ENCODE measurements at regions not wholly inside any gene's neighbourhood (a gene's known extent, or its start where the extent isn't known, plus 50 kb on each side); places are given as distances from the start of the nearest gene placed in this dataset.

GRCh38 chr18:29226213-29226612, 1049.3 kb upstream of the CDH2 start:
- H4K20me1 ChIP-seq (ENCODE audit: control insufficient read depth, insufficient read depth, insufficient read length) = no peaks in the 10 kb centered on the region
- peaks cover 11 to 13% of the 10 kb centered on the region in 2 experiments for H3K4me1 Mint-ChIP-seq
- no peak overlapping the region for H3K56ac ChIP-seq (ENCODE audit: insufficient read length, low read depth, low read length)
- H3K79me2 ChIP-seq (ENCODE audit: insufficient read depth, low read length) = no peaks in the 10 kb centered on the region
- H3T11ph ChIP-seq (ENCODE audit: low read length) = no peak overlapping the region
- H3K9me3 Mint-ChIP-seq = peaks cover 14 to 15% of the 10 kb centered on the region in 2 experiments; a peak in 4 of 5 replicates
- no peak overlapping the region for H3K27ac Mint-ChIP-seq
- H3K9me3 ChIP-seq (ENCODE audit: control insufficient read depth, low read depth, low read length) = no peaks in the 10 kb centered on the region
- TF ChIP-seq CTCF (conservative IDR thresholded peaks at IDR 0.05) = no peak
- no peak overlapping the region for H3K4me2 ChIP-seq (ENCODE audit: insufficient read depth, insufficient read length, low read length)
- no peaks in the 10 kb centered on the region for H3K4me1 ChIP-seq (ENCODE audit: insufficient read depth, low read length)
- no peak overlapping the region for H2BK12ac ChIP-seq (ENCODE audit: insufficient read length, low read depth, low read length)
- no peak overlapping the region for H4K91ac ChIP-seq (ENCODE audit: insufficient read length, low read depth, low read length)
- H3K14ac ChIP-seq (ENCODE audit: insufficient read depth, low read length) = no peak overlapping the region
- H2BK15ac ChIP-seq (ENCODE audit: low read depth, low read length) = no peak overlapping the region
- no peaks in the 10 kb centered on the region for H3K27me3 ChIP-seq (ENCODE audit: insufficient read depth, low read length)
- no peak overlapping the region for H4K8ac ChIP-seq (replicated peaks; ENCODE audit: insufficient read length, low read depth, low read length)
- H3K36me3 Mint-ChIP-seq (ENCODE audit: insufficient read depth in 1 of 3, low read depth in 3 of 3) = peaks cover 0 to 12% (median 6%) of the 10 kb centered on the region in 3 experiments; a peak in 5 of 7 replicates
- no peak overlapping the region for H2AK5ac ChIP-seq (ENCODE audit: insufficient read length, low read length)
- no peak overlapping the region for H3K4me3 Mint-ChIP-seq
- no peak overlapping the region for H3K9ac ChIP-seq (ENCODE audit: extremely low read depth, insufficient read length, low read length)
- H3K27ac ChIP-seq (ENCODE audit: insufficient read length, low read depth, low read length) = no peak overlapping the region
- no peak overlapping the region for H2BK5ac ChIP-seq (ENCODE audit: insufficient read length, low read length)
- no peak overlapping the region for H2BK20ac ChIP-seq (ENCODE audit: low read depth, low read length, poor library complexity, severe bottlenecking)
- no peak for DNase-seq
- WGBS (ENCODE audit: extremely low coverage, insufficient read length, low lambda C conversion rate) = no CpG with 5 or more reads among the region's 1 CpG
- H3K79me1 ChIP-seq (ENCODE audit: insufficient read depth, low read depth, low read length, poor library complexity, severe bottlenecking) = no peaks in the 10 kb centered on the region
- no peaks in the 10 kb centered on the region for H3K23me2 ChIP-seq (ENCODE audit: insufficient read length, low read depth, low read length, poor library complexity, severe bottlenecking)
- H2BK120ac ChIP-seq (ENCODE audit: low read depth, low read length, poor library complexity, severe bottlenecking) = no peak overlapping the region
- H3K4ac ChIP-seq (ENCODE audit: low read depth, low read length) = no peak overlapping the region
- no peak overlapping the region for H3K23ac ChIP-seq (ENCODE audit: insufficient read length, low read depth, low read length)
- no peaks in the 10 kb centered on the region; the same call in 1 of the 2 replicates for H3K27me3 Mint-ChIP-seq (ENCODE audit: low read depth)
- H4K5ac ChIP-seq (ENCODE audit: insufficient read length, low read depth, low read length) = no peak overlapping the region
- H3K18ac ChIP-seq (ENCODE audit: insufficient read length, low read depth, low read length) = no peak overlapping the region
- H2AFZ ChIP-seq (ENCODE audit: low read length) = no peak overlapping the region
